ENCODE measurements at regions not wholly inside any gene's neighbourhood (a gene's known extent, or its start where the extent isn't known, plus 50 kb on each side); places are given as distances from the start of the nearest gene placed in this dataset.

GRCh38 chr21:38680401-38680800, 125.3 kb upstream of the ETS2 start:
- peaks cover 2% of the 10 kb centered on the region for H3K36me3 Mint-ChIP-seq
- peaks cover 15% of the 10 kb centered on the region for H3K27me3 Mint-ChIP-seq
- no peak overlapping the region for H3K27ac Mint-ChIP-seq
- H3K9me3 Mint-ChIP-seq = no peaks in the 10 kb centered on the region
- no peaks in the 10 kb centered on the region for H3K4me1 Mint-ChIP-seq
- H3K4me3 Mint-ChIP-seq = no peak overlapping the region

- Mint-ChIP-seq H3K9me3 (peaks cover 4% of the 10 kb centered on the region), H3K4me1 (no peaks in the 10 kb centered on the region), H3K4me3 (no peak overlapping the region), H3K27me3 (peaks cover 16% of the 10 kb centered on the region), H3K27ac (no peak overlapping the region), H3K36me3 (no peaks in the 10 kb centered on the region)
Observed at GRCh38 chr21:38683222-38683621, 122.5 kb upstream of the ETS2 start.

- Mint-ChIP-seq H3K27me3 (peaks cover 23% of the 10 kb centered on the region), H3K36me3 (no peaks in the 10 kb centered on the region), H3K9me3 (peaks cover 5% of the 10 kb centered on the region), H3K4me1 (no peaks in the 10 kb centered on the region), H3K4me3 (no peak overlapping the region), H3K27ac (no peak overlapping the region)
Observed at GRCh38 chr21:38688068-38688467, 117.7 kb upstream of the ETS2 start.

GRCh38 chr21:38691631-38692030, 114.1 kb upstream of the ETS2 start:
- H3K9me3 Mint-ChIP-seq = peaks cover 12% of the 10 kb centered on the region

GRCh38 chr21:38696579-38696978, 109.2 kb upstream of the ETS2 start:
- peaks cover 7% of the 10 kb centered on the region for H3K9me3 Mint-ChIP-seq
- no peak overlapping the region for H3K4me3 Mint-ChIP-seq
- H3K4me1 Mint-ChIP-seq = no peaks in the 10 kb centered on the region
- peaks cover 21% of the 10 kb centered on the region for H3K27me3 Mint-ChIP-seq
- no peak overlapping the region for H3K27ac Mint-ChIP-seq
- no peaks in the 10 kb centered on the region for H3K36me3 Mint-ChIP-seq

More at GRCh38 chr21:38691631-38692030, 114.1 kb upstream of the ETS2 start:
- Mint-ChIP-seq H3K27ac (no peak overlapping the region), H3K27me3 (peaks cover 30% of the 10 kb centered on the region), H3K4me3 (no peak overlapping the region), H3K36me3 (no peaks in the 10 kb centered on the region), H3K4me1 (no peaks in the 10 kb centered on the region)

- Mint-ChIP-seq H3K27me3 (peaks cover 19% of the 10 kb centered on the region), H3K4me3 (no peak overlapping the region), H3K36me3 (no peaks in the 10 kb centered on the region), H3K9me3 (no peaks in the 10 kb centered on the region), H3K4me1 (no peaks in the 10 kb centered on the region), H3K27ac (no peak overlapping the region)
Observed at GRCh38 chr21:38699048-38699447, 106.7 kb upstream of the ETS2 start.

- H3K9me3 Mint-ChIP-seq = no peaks in the 10 kb centered on the region
- peaks cover 21% of the 10 kb centered on the region for H3K27me3 Mint-ChIP-seq
- no peaks in the 10 kb centered on the region for H3K36me3 Mint-ChIP-seq
- no peaks in the 10 kb centered on the region for H3K4me1 Mint-ChIP-seq
- no peak overlapping the region for H3K4me3 Mint-ChIP-seq
- no peak overlapping the region for H3K27ac Mint-ChIP-seq
Observed at GRCh38 chr21:38702196-38702595, 103.5 kb upstream of the ETS2 start.

GRCh38 chr21:38709876-38710275, 95.9 kb upstream of the ETS2 start:
- peaks cover 11% of the 10 kb centered on the region for H3K27me3 Mint-ChIP-seq
- H3K36me3 Mint-ChIP-seq = no peaks in the 10 kb centered on the region
- no peak overlapping the region for H3K27ac Mint-ChIP-seq
- H3K4me3 Mint-ChIP-seq = no peak overlapping the region
- no peaks in the 10 kb centered on the region for H3K4me1 Mint-ChIP-seq
- H3K9me3 Mint-ChIP-seq = no peaks in the 10 kb centered on the region

GRCh38 chr21:38712071-38712470, 93.7 kb upstream of the ETS2 start:
- Mint-ChIP-seq H3K9me3 (no peaks in the 10 kb centered on the region), H3K27me3 (peaks cover 5% of the 10 kb centered on the region), H3K4me1 (no peaks in the 10 kb centered on the region), H3K36me3 (no peaks in the 10 kb centered on the region), H3K27ac (no peak overlapping the region), H3K4me3 (no peak overlapping the region)

- Mint-ChIP-seq H3K36me3 (no peaks in the 10 kb centered on the region), H3K27ac (no peak overlapping the region), H3K4me1 (no peaks in the 10 kb centered on the region), H3K9me3 (no peaks in the 10 kb centered on the region), H3K4me3 (no peak overlapping the region), H3K27me3 (peaks cover 6% of the 10 kb centered on the region)
Observed at GRCh38 chr21:38712664-38713063, 93.1 kb upstream of the ETS2 start.

- peaks cover 6% of the 10 kb centered on the region for H3K27me3 Mint-ChIP-seq
- H3K4me3 Mint-ChIP-seq = no peak overlapping the region
- no peaks in the 10 kb centered on the region for H3K4me1 Mint-ChIP-seq
- H3K36me3 Mint-ChIP-seq = no peaks in the 10 kb centered on the region
- no peaks in the 10 kb centered on the region for H3K9me3 Mint-ChIP-seq
- H3K27ac Mint-ChIP-seq = no peak overlapping the region
Observed at GRCh38 chr21:38714039-38714817, 91.5 kb upstream of the ETS2 start.

GRCh38 chr21:38714999-38715398, 90.7 kb upstream of the ETS2 start:
- Mint-ChIP-seq H3K9me3 (no peaks in the 10 kb centered on the region), H3K4me3 (no peak overlapping the region), H3K27me3 (peaks cover 4% of the 10 kb centered on the region), H3K4me1 (no peaks in the 10 kb centered on the region), H3K27ac (no peak overlapping the region), H3K36me3 (no peaks in the 10 kb centered on the region)

GRCh38 chr21:38716088-38716487, 89.6 kb upstream of the ETS2 start:
- Mint-ChIP-seq H3K27ac (no peak overlapping the region), H3K9me3 (no peaks in the 10 kb centered on the region), H3K27me3 (peaks cover 3% of the 10 kb centered on the region), H3K36me3 (no peaks in the 10 kb centered on the region), H3K4me1 (no peaks in the 10 kb centered on the region), H3K4me3 (no peak overlapping the region)

GRCh38 chr21:38716942-38717341, 88.8 kb upstream of the ETS2 start:
- no peak overlapping the region for H3K4me3 Mint-ChIP-seq
- H3K27ac Mint-ChIP-seq = no peak overlapping the region
- H3K4me1 Mint-ChIP-seq = no peaks in the 10 kb centered on the region
- H3K36me3 Mint-ChIP-seq = no peaks in the 10 kb centered on the region
- peaks cover 3% of the 10 kb centered on the region for H3K27me3 Mint-ChIP-seq
- no peaks in the 10 kb centered on the region for H3K9me3 Mint-ChIP-seq

GRCh38 chr21:38718481-38718880, 87.2 kb upstream of the ETS2 start:
- peaks cover 2% of the 10 kb centered on the region for H3K9me3 Mint-ChIP-seq
- H3K4me3 Mint-ChIP-seq = no peak overlapping the region
- peaks cover 2% of the 10 kb centered on the region for H3K27me3 Mint-ChIP-seq
- no peak overlapping the region for H3K27ac Mint-ChIP-seq
- H3K4me1 Mint-ChIP-seq = no peaks in the 10 kb centered on the region
- H3K36me3 Mint-ChIP-seq = no peaks in the 10 kb centered on the region

- H3K36me3 Mint-ChIP-seq = peaks cover 4% of the 10 kb centered on the region
- H3K9me3 Mint-ChIP-seq = peaks cover 13% of the 10 kb centered on the region
- peaks cover 4% of the 10 kb centered on the region for H3K27me3 Mint-ChIP-seq
- H3K27ac Mint-ChIP-seq = no peak overlapping the region
- H3K4me3 Mint-ChIP-seq = no peak overlapping the region
- H3K4me1 Mint-ChIP-seq = no peaks in the 10 kb centered on the region
Observed at GRCh38 chr21:38720074-38720473, 85.7 kb upstream of the ETS2 start.

- Mint-ChIP-seq H3K4me3 (no peak overlapping the region), H3K36me3 (peaks cover 4% of the 10 kb centered on the region), H3K27me3 (peaks cover 4% of the 10 kb centered on the region), H3K27ac (no peak overlapping the region), H3K4me1 (no peaks in the 10 kb centered on the region), H3K9me3 (peaks cover 15% of the 10 kb centered on the region)
Observed at GRCh38 chr21:38721055-38721454, 84.7 kb upstream of the ETS2 start.
